ENCODE measurements at regions not wholly inside any gene's neighbourhood (a gene's known extent, or its start where the extent isn't known, plus 50 kb on each side); places are given as distances from the start of the nearest gene placed in this dataset.
A peak's percentile ranks its signal among the peaks of the same experiment; 100 is the strongest.

DNA sequence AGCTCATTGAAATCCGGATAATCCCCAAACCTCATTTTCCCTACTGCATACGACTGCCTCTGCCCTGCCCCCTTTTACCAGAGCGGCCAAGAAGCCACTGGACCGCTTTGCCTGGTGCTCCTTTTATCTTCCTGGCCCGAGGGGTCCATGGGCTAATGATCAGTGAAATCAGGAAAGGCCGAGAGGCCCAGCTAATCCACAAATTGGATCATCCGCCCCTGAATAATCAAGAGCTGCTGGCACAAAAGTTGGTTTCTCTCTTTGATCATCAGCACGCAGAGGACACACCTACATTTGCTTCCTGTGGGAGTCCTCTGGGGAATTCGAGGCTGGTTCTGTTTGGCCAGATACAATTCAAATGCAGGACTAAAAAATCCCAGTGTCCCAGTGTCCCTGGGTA is 144.5 kb downstream of the INSIG2 start:
- H3K4me1 ChIP-seq (ENCODE audit: control insufficient read depth in 2 of 2, insufficient read depth in 2 of 2, low read length in 2 of 2), result no peaks in the 10 kb centered on the region
- H3K27ac ChIP-seq (ENCODE audit: low read depth in 2 of 2, low read length in 2 of 2), result no peak overlapping the region
- H3K9ac ChIP-seq (ENCODE audit: low read depth in 1 of 2, low read length in 2 of 2), result no peak overlapping the region
- peaks cover 0 to 17% of the 10 kb centered on the region in 2 donors for H3K27me3 ChIP-seq (ENCODE audit: control insufficient read depth in 2 of 2, insufficient read depth in 2 of 2, low read length in 2 of 2)
- H3K36me3 ChIP-seq (ENCODE audit: control insufficient read depth in 2 of 2, insufficient read depth in 2 of 2, low read length in 2 of 2), result no peaks in the 10 kb centered on the region
- H3K4me3 ChIP-seq (ENCODE audit: low read length in 2 of 2), result no peak overlapping the region
- no peaks in the 10 kb centered on the region for H3K9me3 ChIP-seq (ENCODE audit: control insufficient read depth in 2 of 2, low read length in 2 of 2)

DNA sequence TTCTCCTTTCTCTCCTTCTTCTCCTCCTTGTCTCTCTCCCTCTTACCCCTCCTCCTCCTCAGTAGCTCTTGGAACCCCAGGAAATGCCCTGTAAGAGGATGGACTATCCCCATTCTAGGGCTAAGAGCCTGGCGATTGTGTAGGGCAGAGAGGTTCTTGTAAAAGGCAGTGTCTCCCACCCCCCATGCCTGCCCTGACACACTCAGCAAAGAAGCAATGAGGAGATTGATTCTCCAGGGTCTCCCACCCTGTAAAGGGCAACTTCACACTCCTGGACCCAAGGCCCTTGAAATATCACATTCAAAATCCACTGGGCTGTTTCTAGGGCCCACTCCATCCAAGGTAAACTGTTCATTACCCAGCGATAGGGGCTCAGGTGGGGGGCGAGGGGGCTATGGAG is 144.1 kb downstream of the INSIG2 start:
- Histone ChIP-seq H3K9me3 (ENCODE audit: control insufficient read depth in 2 of 2, low read length in 2 of 2) (no peaks in the 10 kb centered on the region), H3K4me1 (ENCODE audit: control insufficient read depth in 2 of 2, insufficient read depth in 2 of 2, low read length in 2 of 2) (no peaks in the 10 kb centered on the region), H3K4me3 (ENCODE audit: low read length in 2 of 2) (no peak overlapping the region), H3K9ac (ENCODE audit: low read depth in 1 of 2, low read length in 2 of 2) (no peak overlapping the region), H3K27me3 (ENCODE audit: control insufficient read depth in 2 of 2, insufficient read depth in 2 of 2, low read length in 2 of 2) (peaks cover 0 to 19% of the 10 kb centered on the region in 2 donors), H3K36me3 (ENCODE audit: control insufficient read depth in 2 of 2, insufficient read depth in 2 of 2, low read length in 2 of 2) (no peaks in the 10 kb centered on the region), H3K27ac (ENCODE audit: low read depth in 2 of 2, low read length in 2 of 2) (no peak overlapping the region)

DNA sequence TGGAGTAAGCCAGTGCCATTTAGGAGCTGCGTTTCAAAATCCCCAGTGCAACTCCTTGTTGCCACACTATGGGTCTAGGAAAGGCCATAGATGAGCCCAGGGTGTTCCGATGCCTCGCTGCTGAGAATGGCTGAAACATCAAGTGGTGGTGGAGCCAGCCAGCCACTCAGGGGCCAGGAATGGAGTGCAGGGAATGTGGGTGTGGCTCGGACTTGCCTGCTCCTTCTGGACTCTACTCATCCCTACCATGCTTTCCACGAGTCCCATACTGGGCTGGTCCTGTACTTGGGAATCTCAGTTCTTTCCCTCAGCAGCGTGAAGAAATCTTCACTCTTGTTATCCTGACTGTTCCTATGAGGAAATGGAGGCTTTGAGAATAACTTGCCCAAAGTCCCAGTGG is 143.5 kb downstream of the INSIG2 start:
- Histone ChIP-seq H3K4me3 (ENCODE audit: low read length in 2 of 2) (no peak overlapping the region), H3K36me3 (ENCODE audit: control insufficient read depth in 2 of 2, insufficient read depth in 2 of 2, low read length in 2 of 2) (no peaks in the 10 kb centered on the region), H3K4me1 (ENCODE audit: control insufficient read depth in 2 of 2, insufficient read depth in 2 of 2, low read length in 2 of 2) (no peaks in the 10 kb centered on the region), H3K9me3 (ENCODE audit: control insufficient read depth in 2 of 2, low read length in 2 of 2) (no peaks in the 10 kb centered on the region), H3K27ac (ENCODE audit: low read depth in 2 of 2, low read length in 2 of 2) (no peak overlapping the region), H3K27me3 (ENCODE audit: control insufficient read depth in 2 of 2, insufficient read depth in 2 of 2, low read length in 2 of 2) (peaks cover 2 to 16% of the 10 kb centered on the region in 2 donors), H3K9ac (ENCODE audit: low read depth in 1 of 2, low read length in 2 of 2) (no peak overlapping the region)

DNA sequence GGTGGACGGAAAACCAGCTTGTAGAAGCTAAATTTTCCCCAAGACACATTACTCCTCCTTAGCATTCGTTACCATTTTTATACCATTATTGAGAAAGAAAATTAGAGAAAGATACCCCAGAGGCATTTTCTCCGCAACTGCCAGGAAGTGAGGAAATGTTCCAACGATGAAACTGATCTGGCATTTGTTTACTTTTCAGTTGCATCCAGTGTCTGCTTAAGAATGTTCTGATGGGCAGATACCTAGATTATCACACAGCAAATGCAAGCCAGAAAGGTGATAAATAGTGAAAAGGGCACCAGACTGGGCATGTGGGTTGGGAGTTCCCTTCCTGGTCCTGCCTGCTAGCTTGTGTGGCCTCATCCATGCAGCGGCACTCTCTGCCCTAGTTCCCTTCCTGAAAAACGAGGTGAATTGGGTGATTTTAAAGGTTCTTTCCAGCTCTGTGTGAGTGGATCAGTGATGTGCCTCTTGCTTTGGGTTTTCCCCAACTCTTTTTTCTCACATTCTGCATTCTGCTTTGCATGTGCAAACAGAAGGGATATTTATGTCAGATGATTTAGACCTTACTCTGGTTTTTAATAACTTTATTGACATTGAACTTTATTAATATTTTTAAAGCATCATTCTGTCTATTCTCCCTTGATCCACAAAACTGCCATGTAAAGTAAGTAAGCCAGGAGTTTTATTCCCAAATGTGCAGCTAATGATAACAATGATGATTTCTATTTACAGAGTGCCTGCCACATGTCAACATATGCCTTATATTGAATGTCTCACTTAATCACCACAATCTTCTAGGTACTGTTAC is 139.6 kb downstream of the INSIG2 start:
- Histone ChIP-seq H3K27ac (ENCODE audit: low read depth in 2 of 2, low read length in 2 of 2) (no peak overlapping the region), H3K9me3 (ENCODE audit: control insufficient read depth in 2 of 2, low read length in 2 of 2) (no peaks in the 10 kb centered on the region), H3K4me1 (ENCODE audit: control insufficient read depth in 2 of 2, insufficient read depth in 2 of 2, low read length in 2 of 2) (peaks cover 10 to 11% of the 10 kb centered on the region in 2 donors), H3K36me3 (ENCODE audit: control insufficient read depth in 2 of 2, insufficient read depth in 2 of 2, low read length in 2 of 2) (no peaks in the 10 kb centered on the region), H3K27me3 (ENCODE audit: control insufficient read depth in 2 of 2, insufficient read depth in 2 of 2, low read length in 2 of 2) (peaks cover 27 to 53% of the 10 kb centered on the region in 2 donors), H3K4me3 (ENCODE audit: low read length in 2 of 2) (no peak overlapping the region), H3K9ac (ENCODE audit: low read depth in 1 of 2, low read length in 2 of 2) (no peak overlapping the region)

DNA sequence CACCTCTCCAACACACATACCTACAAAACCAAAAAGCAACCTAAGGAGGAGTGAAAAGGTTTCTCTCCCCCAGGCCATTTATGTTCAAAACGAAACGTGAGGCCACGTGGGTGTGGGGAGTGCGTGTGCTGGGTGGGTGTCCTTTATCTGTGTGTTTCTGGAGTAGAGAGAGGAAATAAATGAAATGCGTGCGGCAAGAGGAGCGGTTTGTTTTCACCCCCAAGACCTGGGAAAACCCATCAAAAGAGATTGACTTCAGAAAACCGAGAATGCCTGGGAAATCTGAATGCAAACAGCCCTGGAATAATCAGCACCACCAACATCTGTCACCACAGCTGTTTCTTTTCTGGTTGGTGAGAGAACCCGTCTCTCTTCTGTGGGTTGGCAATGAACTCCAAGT is 137.4 kb downstream of the INSIG2 start:
- Histone ChIP-seq H3K9me3 (ENCODE audit: control insufficient read depth in 2 of 2, low read length in 2 of 2) (no peaks in the 10 kb centered on the region), H3K4me3 (ENCODE audit: low read length in 2 of 2) (no peak overlapping the region), H3K4me1 (ENCODE audit: control insufficient read depth in 2 of 2, insufficient read depth in 2 of 2, low read length in 2 of 2) (peaks cover 10 to 11% of the 10 kb centered on the region in 2 donors), H3K9ac (ENCODE audit: low read depth in 1 of 2, low read length in 2 of 2) (no peak overlapping the region), H3K27me3 (ENCODE audit: control insufficient read depth in 2 of 2, insufficient read depth in 2 of 2, low read length in 2 of 2) (peaks cover 31 to 62% of the 10 kb centered on the region in 2 donors), H3K36me3 (ENCODE audit: control insufficient read depth in 2 of 2, insufficient read depth in 2 of 2, low read length in 2 of 2) (no peaks in the 10 kb centered on the region), H3K27ac (ENCODE audit: low read depth in 2 of 2, low read length in 2 of 2) (no peak overlapping the region)

DNA sequence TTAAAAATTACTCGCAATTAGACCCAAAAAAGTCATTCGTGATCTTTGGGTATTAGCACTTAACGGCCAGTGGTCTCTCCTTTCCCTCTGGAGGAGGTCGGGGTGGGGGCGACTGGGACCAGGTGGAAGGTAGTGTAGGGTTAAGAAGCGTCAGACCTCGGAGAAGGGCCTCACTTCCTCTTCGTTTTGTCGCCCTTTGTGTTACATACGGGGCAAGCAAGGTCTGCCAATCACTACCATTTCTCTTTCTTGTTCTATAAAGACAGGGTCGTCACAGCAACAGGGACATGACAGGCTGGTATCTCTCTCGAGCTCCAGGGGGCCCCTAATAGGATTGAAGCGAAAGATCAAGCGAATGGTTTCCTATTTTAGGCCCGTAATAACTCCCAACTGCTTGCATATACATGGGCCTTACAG is 136.6 kb downstream of the INSIG2 start:
- Histone ChIP-seq H3K4me1 (ENCODE audit: control insufficient read depth in 2 of 2, insufficient read depth in 2 of 2, low read length in 2 of 2) (peaks cover 10 to 11% of the 10 kb centered on the region in 2 donors), H3K9ac (ENCODE audit: low read depth in 1 of 2, low read length in 2 of 2) (no peak overlapping the region), H3K27ac (ENCODE audit: low read depth in 2 of 2, low read length in 2 of 2) (no peak overlapping the region), H3K36me3 (ENCODE audit: control insufficient read depth in 2 of 2, insufficient read depth in 2 of 2, low read length in 2 of 2) (no peaks in the 10 kb centered on the region), H3K4me3 (ENCODE audit: low read length in 2 of 2) (no peak overlapping the region), H3K9me3 (ENCODE audit: control insufficient read depth in 2 of 2, low read length in 2 of 2) (no peaks in the 10 kb centered on the region), H3K27me3 (ENCODE audit: control insufficient read depth in 2 of 2, insufficient read depth in 2 of 2, low read length in 2 of 2) (peaks cover 32 to 63% of the 10 kb centered on the region in 2 donors)

DNA sequence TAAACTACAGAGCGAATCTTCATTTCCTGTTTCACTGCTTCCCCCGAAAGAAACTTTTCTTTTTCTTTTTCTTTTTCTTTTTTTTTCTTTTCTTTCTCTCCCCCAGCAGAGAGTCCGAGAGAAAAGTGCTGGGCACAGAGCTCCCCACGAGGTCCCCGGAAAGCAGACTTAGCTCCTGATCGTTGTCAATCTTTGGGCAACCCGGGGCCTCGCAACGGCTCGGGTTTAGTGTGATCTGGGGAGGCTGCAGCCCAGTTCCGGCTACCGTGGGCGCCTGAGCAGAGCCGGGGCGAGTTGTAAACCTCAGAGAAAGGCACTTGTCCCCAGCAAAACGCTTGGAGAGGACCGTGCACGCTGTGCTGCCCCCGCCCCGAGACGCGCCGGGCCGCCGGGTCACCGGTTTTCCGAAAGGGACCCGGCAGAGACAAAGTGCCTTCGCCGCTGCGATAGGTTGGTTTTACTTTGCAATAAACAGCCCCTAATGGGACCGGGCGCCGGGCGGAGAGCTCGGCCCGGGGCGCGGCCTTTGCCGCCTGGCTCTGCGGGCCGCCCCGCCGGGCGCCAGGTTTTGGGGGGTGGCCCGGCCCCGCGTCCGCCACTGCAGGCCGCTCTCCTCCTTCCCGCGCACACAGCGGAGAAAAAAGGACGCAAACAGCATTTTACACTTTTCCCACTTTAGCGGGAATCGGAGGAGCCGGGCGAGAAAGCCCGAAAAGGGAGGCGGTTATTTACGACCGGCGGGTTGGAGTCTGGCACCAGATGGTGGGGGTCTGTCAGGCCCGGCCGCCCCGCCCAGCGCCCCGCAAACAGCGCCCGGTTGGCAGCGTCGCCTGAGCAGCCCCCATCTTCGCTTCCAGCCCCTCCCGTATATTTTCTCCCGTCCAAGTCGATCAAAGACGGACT is 136.0 kb downstream of the INSIG2 start:
- Histone ChIP-seq H3K9ac (ENCODE audit: low read depth in 1 of 2, low read length in 2 of 2) (peak overlapping the region; percentile 6 to 19), H3K27me3 (ENCODE audit: control insufficient read depth in 2 of 2, insufficient read depth in 2 of 2, low read length in 2 of 2) (peaks cover 39 to 63% of the 10 kb centered on the region in 2 donors), H3K4me1 (ENCODE audit: control insufficient read depth in 2 of 2, insufficient read depth in 2 of 2, low read length in 2 of 2) (peaks cover 10 to 11% of the 10 kb centered on the region in 2 donors), H3K4me3 (ENCODE audit: low read length in 2 of 2) (peak overlapping the region; percentile 63 to 69), H3K27ac (ENCODE audit: low read depth in 2 of 2, low read length in 2 of 2) (no peak overlapping the region), H3K36me3 (ENCODE audit: control insufficient read depth in 2 of 2, insufficient read depth in 2 of 2, low read length in 2 of 2) (no peaks in the 10 kb centered on the region), H3K9me3 (ENCODE audit: control insufficient read depth in 2 of 2, low read length in 2 of 2) (no peaks in the 10 kb centered on the region)

DNA sequence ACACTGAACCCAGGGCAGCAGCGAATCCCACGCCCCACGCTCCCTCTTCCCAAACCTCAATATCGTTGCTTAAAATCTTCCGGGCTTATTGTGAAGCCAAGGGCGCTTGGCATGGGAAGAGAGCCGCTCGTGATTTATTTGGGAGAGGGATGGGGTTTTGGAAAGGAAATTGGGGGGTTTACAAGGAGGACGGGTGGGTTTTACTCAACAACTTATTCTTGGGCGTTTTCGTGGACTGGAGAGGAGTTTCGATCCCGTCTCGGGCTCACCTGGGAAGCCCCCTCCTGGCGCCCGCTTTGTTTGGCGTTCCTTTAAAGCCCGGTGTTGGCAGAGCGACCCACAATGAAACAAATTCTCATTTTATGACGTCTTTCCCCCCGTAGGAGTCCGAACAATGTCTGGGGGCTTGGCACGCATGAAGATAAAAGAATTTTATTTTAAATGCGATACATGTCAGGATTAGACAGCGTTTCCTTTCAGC is 135.3 kb downstream of the INSIG2 start:
- no peaks in the 10 kb centered on the region for H3K36me3 ChIP-seq (ENCODE audit: control insufficient read depth in 2 of 2, insufficient read depth in 2 of 2, low read length in 2 of 2)
- H3K4me1 ChIP-seq (ENCODE audit: control insufficient read depth in 2 of 2, insufficient read depth in 2 of 2, low read length in 2 of 2), result peaks cover 10 to 11% of the 10 kb centered on the region in 2 donors
- peak overlapping the region; percentile 63 to 69 for H3K4me3 ChIP-seq (ENCODE audit: low read length in 2 of 2)
- no peak overlapping the region for H3K9ac ChIP-seq (ENCODE audit: low read depth in 1 of 2, low read length in 2 of 2)
- H3K27me3 ChIP-seq (ENCODE audit: control insufficient read depth in 2 of 2, insufficient read depth in 2 of 2, low read length in 2 of 2), result peaks cover 39 to 63% of the 10 kb centered on the region in 2 donors
- H3K27ac ChIP-seq (ENCODE audit: low read depth in 2 of 2, low read length in 2 of 2), result no peak overlapping the region
- no peaks in the 10 kb centered on the region for H3K9me3 ChIP-seq (ENCODE audit: control insufficient read depth in 2 of 2, low read length in 2 of 2)

DNA sequence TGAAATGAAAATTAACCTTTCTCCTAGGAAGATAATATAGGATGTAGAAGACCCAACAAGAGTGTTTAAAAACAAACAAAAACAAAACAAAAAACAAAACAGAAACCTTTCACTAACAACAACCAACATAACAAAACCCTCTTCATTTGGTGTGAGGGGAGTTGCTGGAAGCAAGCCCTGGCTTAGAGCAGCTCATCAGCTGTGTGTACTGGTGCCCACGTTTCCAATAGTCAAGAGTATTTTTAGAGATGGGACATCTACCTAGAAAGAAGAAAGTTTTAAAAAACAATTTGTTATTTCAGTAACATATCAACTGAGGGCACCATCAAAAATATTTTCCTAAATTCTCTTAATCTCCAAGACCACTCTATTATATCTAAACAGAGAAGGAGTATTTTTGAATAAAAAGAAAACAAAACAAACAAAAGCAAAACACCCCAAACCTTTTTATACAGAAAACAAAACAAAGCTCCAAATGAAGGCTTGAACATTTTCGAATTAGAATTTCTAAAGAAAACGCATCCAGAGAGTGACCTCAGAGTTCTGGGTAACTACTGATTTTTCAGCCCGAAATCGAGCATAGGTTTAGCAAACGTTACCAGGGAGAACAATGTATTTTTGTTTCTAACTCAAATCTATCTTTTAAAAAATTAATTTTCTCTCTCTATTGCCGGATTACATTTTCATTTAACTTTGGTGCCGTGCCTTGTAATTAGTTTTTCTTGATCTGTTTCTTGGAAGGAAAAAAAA is 134.6 kb downstream of the INSIG2 start:
- H3K27ac ChIP-seq (ENCODE audit: low read depth in 2 of 2, low read length in 2 of 2), result no peak overlapping the region
- H3K4me3 ChIP-seq (ENCODE audit: low read length in 2 of 2), result no peak overlapping the region
- H3K36me3 ChIP-seq (ENCODE audit: control insufficient read depth in 2 of 2, insufficient read depth in 2 of 2, low read length in 2 of 2), result no peaks in the 10 kb centered on the region
- H3K9me3 ChIP-seq (ENCODE audit: control insufficient read depth in 2 of 2, low read length in 2 of 2), result no peaks in the 10 kb centered on the region
- peaks cover 39 to 61% of the 10 kb centered on the region in 2 donors for H3K27me3 ChIP-seq (ENCODE audit: control insufficient read depth in 2 of 2, insufficient read depth in 2 of 2, low read length in 2 of 2)
- H3K4me1 ChIP-seq (ENCODE audit: control insufficient read depth in 2 of 2, insufficient read depth in 2 of 2, low read length in 2 of 2), result peaks cover 10 to 11% of the 10 kb centered on the region in 2 donors
- no peak overlapping the region for H3K9ac ChIP-seq (ENCODE audit: low read depth in 1 of 2, low read length in 2 of 2)
